ENCODE measurements at regions not wholly inside any gene's neighbourhood (a gene's known extent, or its start where the extent isn't known, plus 50 kb on each side); places are given as distances from the start of the nearest gene placed in this dataset.

- 94% methylated on average over 11 of the region's 11 CpGs for WGBS (ENCODE audit: low lambda C conversion rate, missing lambda C conversion rate)
- Histone ChIP-seq H3K36me3 (replicated peaks; ENCODE audit: insufficient read depth, low read depth) (no peaks in the 10 kb centered on the region), H2AFZ (no peak overlapping the region), H3K27me3 (no peaks in the 10 kb centered on the region), H3K4me1 (ENCODE audit: insufficient read depth) (peaks cover 14% of the 10 kb centered on the region), H3K27ac (no peak overlapping the region), H3K4me3 (no peak overlapping the region), H3K9me3 (ENCODE audit: low read depth) (no peaks in the 10 kb centered on the region), H4K20me1 (ENCODE audit: insufficient read depth, poor library complexity, severe bottlenecking) (no peaks in the 10 kb centered on the region), H3K79me2 (no peaks in the 10 kb centered on the region), H3K4me2 (no peak overlapping the region), H3K9me2 (replicated peaks; ENCODE audit: insufficient read depth) (no peaks in the 10 kb centered on the region)
- no peak for DNase-seq (ENCODE audit: low spot score)
- TF ChIP-seq EZH2phosphoT487 (IDR thresholded peaks at IDR 0.05; ENCODE audit: low read depth, severe bottlenecking, unreplicated experiment) (no peak), CTCF (IDR thresholded peaks at IDR 0.05; ENCODE audit: poor library complexity) (no peak)
Measured at GRCh38 chr7:155920068-155920461, 107.8 kb upstream of the SHH start.

GRCh38 chr7:155919391-155920067 is 107.3 kb upstream of the SHH start:
- Histone ChIP-seq H3K4me2 (no peak overlapping the region), H3K27ac (peak overlapping the region; percentile 65), H3K79me2 (no peaks in the 10 kb centered on the region), H3K36me3 (replicated peaks; ENCODE audit: insufficient read depth, low read depth) (no peaks in the 10 kb centered on the region), H4K20me1 (ENCODE audit: insufficient read depth, poor library complexity, severe bottlenecking) (no peaks in the 10 kb centered on the region), H2AFZ (no peak overlapping the region), H3K4me3 (no peak overlapping the region), H3K9me3 (ENCODE audit: low read depth) (no peaks in the 10 kb centered on the region), H3K9me2 (replicated peaks; ENCODE audit: insufficient read depth) (no peaks in the 10 kb centered on the region), H3K4me1 (ENCODE audit: insufficient read depth) (peaks cover 14% of the 10 kb centered on the region), H3K27me3 (no peaks in the 10 kb centered on the region)
- no peak for TF ChIP-seq CTCF (IDR thresholded peaks at IDR 0.05; ENCODE audit: poor library complexity)
- TF ChIP-seq EZH2phosphoT487 (IDR thresholded peaks at IDR 0.05; ENCODE audit: low read depth, severe bottlenecking, unreplicated experiment) = no peak
- TF ChIP-seq EZH2 (IDR thresholded peaks at IDR 0.05; ENCODE audit: borderline replicate concordance) = no peak
- DNase-seq (ENCODE audit: low spot score) = no peak
- whole genome bisulfite sequencing (ENCODE audit: low lambda C conversion rate, missing lambda C conversion rate) = 83% methylated on average over 13 of the region's 13 CpGs

DNA sequence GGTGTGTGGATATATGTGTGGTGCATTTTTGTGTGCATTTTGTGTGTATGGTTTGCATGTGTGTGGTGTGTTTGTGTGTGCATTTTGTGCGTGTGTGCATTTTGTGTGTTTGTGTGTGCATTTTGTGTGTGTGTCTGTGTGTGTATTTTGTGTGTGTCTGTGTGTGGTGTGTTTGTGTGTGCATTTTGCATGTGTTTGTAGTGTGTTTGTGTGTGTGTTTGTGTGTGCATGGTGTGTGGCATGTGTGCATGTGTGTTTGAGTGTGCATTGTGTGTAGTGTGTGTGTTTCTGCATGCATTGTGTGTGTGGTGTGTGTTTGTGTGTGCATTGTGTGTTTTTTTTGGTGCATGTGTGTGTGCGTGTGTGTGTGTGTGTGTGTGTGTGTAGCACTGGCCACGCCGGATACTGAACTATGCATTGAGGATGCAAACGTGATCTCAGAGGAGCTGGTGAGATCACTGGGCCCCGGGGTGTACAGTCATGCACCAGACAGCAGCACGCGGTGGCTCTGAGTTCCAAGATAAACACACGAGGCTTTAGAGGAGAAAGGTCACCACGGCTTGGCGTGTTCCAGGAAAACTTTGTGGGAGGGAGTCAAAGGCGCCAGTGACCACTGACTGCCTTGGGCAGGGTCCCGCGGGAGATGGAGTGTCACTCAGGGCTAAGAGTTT is 106.6 kb upstream of the SHH start:
- no peak for TF ChIP-seq EZH2 (IDR thresholded peaks at IDR 0.05; ENCODE audit: borderline replicate concordance)
- TF ChIP-seq CTCF (IDR thresholded peaks at IDR 0.05; ENCODE audit: poor library complexity) = no peak
- no peak for TF ChIP-seq EZH2phosphoT487 (IDR thresholded peaks at IDR 0.05; ENCODE audit: low read depth, severe bottlenecking, unreplicated experiment)
- Histone ChIP-seq H2AFZ (no peak overlapping the region), H3K27me3 (no peaks in the 10 kb centered on the region), H3K27ac (peak overlapping the region; percentile 65), H3K4me3 (no peak overlapping the region), H3K9me2 (replicated peaks; ENCODE audit: insufficient read depth) (no peaks in the 10 kb centered on the region), H3K9me3 (ENCODE audit: low read depth) (no peaks in the 10 kb centered on the region), H4K20me1 (ENCODE audit: insufficient read depth, poor library complexity, severe bottlenecking) (no peaks in the 10 kb centered on the region), H3K36me3 (replicated peaks; ENCODE audit: insufficient read depth, low read depth) (no peaks in the 10 kb centered on the region), H3K4me2 (no peak overlapping the region), H3K4me1 (ENCODE audit: insufficient read depth) (peaks cover 14% of the 10 kb centered on the region), H3K79me2 (no peaks in the 10 kb centered on the region)
- 63% methylated on average over 14 of the region's 14 CpGs for whole genome bisulfite sequencing (ENCODE audit: low lambda C conversion rate, missing lambda C conversion rate)
- peak; percentile 84 for DNase-seq (ENCODE audit: low spot score)

Measured in hepatocyte (in vitro differentiated cells).